ENCODE measurements at regions not wholly inside any gene's neighbourhood (a gene's known extent, or its start where the extent isn't known, plus 50 kb on each side); places are given as distances from the start of the nearest gene placed in this dataset.

- Histone ChIP-seq H3K9me3 (ENCODE audit: control insufficient read depth, insufficient read depth, low read length) (no peaks in the 10 kb centered on the region), H3K4me1 (ENCODE audit: control insufficient read depth, insufficient read depth, low read length) (no peaks in the 10 kb centered on the region), H3K27ac (ENCODE audit: low read length) (no peak overlapping the region), H3K4me3 (ENCODE audit: low read length) (no peak overlapping the region), H3K36me3 (ENCODE audit: control insufficient read depth, insufficient read depth, low read length) (no peaks in the 10 kb centered on the region), H3K27me3 (ENCODE audit: control insufficient read depth, insufficient read depth, low read length) (no peaks in the 10 kb centered on the region)
- WGBS (ENCODE audit: insufficient coverage, insufficient read length) = no CpG with 5 or more reads among the region's 1 CpG
- no peak for DNase-seq (ENCODE audit: low read depth, low spot score)
These were observed 330.0 kb downstream of the DDX10 start for GRCh38 chr11:108994887-108995286.

- no peak for DNase-seq (ENCODE audit: low read depth, low spot score)
- Histone ChIP-seq H3K4me1 (ENCODE audit: control insufficient read depth, insufficient read depth, low read length) (no peaks in the 10 kb centered on the region), H3K4me3 (ENCODE audit: low read length) (no peak overlapping the region), H3K36me3 (ENCODE audit: control insufficient read depth, insufficient read depth, low read length) (no peaks in the 10 kb centered on the region), H3K27ac (ENCODE audit: low read length) (no peak overlapping the region), H3K9me3 (ENCODE audit: control insufficient read depth, insufficient read depth, low read length) (no peaks in the 10 kb centered on the region), H3K27me3 (ENCODE audit: control insufficient read depth, insufficient read depth, low read length) (no peaks in the 10 kb centered on the region)
These were observed 333.0 kb downstream of the DDX10 start for GRCh38 chr11:108997826-108998225.

- Histone ChIP-seq H3K4me3 (ENCODE audit: low read length) (no peak overlapping the region), H3K36me3 (ENCODE audit: control insufficient read depth, insufficient read depth, low read length) (no peaks in the 10 kb centered on the region), H3K9me3 (ENCODE audit: control insufficient read depth, insufficient read depth, low read length) (no peaks in the 10 kb centered on the region), H3K4me1 (ENCODE audit: control insufficient read depth, insufficient read depth, low read length) (no peaks in the 10 kb centered on the region), H3K27ac (ENCODE audit: low read length) (no peak overlapping the region), H3K27me3 (ENCODE audit: control insufficient read depth, insufficient read depth, low read length) (no peaks in the 10 kb centered on the region)
- DNase-seq (ENCODE audit: low read depth, low spot score) = no peak
- WGBS (ENCODE audit: insufficient coverage, insufficient read length) = no CpG with 5 or more reads among the region's 1 CpG
These were observed 335.7 kb downstream of the DDX10 start for GRCh38 chr11:109000531-109000930.

GRCh38 chr11:109001585-109001984 lies 336.7 kb downstream of the DDX10 start:
- Histone ChIP-seq H3K27me3 (ENCODE audit: control insufficient read depth, insufficient read depth, low read length) (no peaks in the 10 kb centered on the region), H3K9me3 (ENCODE audit: control insufficient read depth, insufficient read depth, low read length) (no peaks in the 10 kb centered on the region), H3K27ac (ENCODE audit: low read length) (no peak overlapping the region), H3K36me3 (ENCODE audit: control insufficient read depth, insufficient read depth, low read length) (no peaks in the 10 kb centered on the region), H3K4me1 (ENCODE audit: control insufficient read depth, insufficient read depth, low read length) (no peaks in the 10 kb centered on the region), H3K4me3 (ENCODE audit: low read length) (no peak overlapping the region)
- DNase-seq (ENCODE audit: low read depth, low spot score) = no peak

GRCh38 chr11:109012991-109013390 lies 348.1 kb downstream of the DDX10 start:
- WGBS (ENCODE audit: insufficient coverage, insufficient read length) = no CpG with 5 or more reads among the region's 4 CpGs
- Histone ChIP-seq H3K9me3 (ENCODE audit: control insufficient read depth, insufficient read depth, low read length) (no peaks in the 10 kb centered on the region), H3K27ac (ENCODE audit: low read length) (no peak overlapping the region), H3K27me3 (ENCODE audit: control insufficient read depth, insufficient read depth, low read length) (no peaks in the 10 kb centered on the region), H3K4me1 (ENCODE audit: control insufficient read depth, insufficient read depth, low read length) (no peaks in the 10 kb centered on the region), H3K4me3 (ENCODE audit: low read length) (no peak overlapping the region), H3K36me3 (ENCODE audit: control insufficient read depth, insufficient read depth, low read length) (no peaks in the 10 kb centered on the region)
- DNase-seq (ENCODE audit: low read depth, low spot score) = no peak

- no peaks in the 10 kb centered on the region for H3K9me3 ChIP-seq (ENCODE audit: control insufficient read depth, insufficient read depth, low read length)
- 100% methylated on average over 3 of the region's 5 CpGs for WGBS (ENCODE audit: insufficient coverage, insufficient read length)
These were observed 350.4 kb downstream of the DDX10 start for GRCh38 chr11:109015283-109015682.

GRCh38 chr11:109016724-109017123 lies 351.9 kb downstream of the DDX10 start:
- no peak overlapping the region for H3K27ac ChIP-seq (ENCODE audit: low read length)
- H3K9me3 ChIP-seq (ENCODE audit: control insufficient read depth, insufficient read depth, low read length) = no peaks in the 10 kb centered on the region
- DNase-seq (ENCODE audit: low read depth, low spot score) = no peak
- H3K27me3 ChIP-seq (ENCODE audit: control insufficient read depth, insufficient read depth, low read length) = no peaks in the 10 kb centered on the region
- no CpG with 5 or more reads among the region's 1 CpG for WGBS (ENCODE audit: insufficient coverage, insufficient read length)
- H3K4me3 ChIP-seq (ENCODE audit: low read length) = no peak overlapping the region
- no peaks in the 10 kb centered on the region for H3K36me3 ChIP-seq (ENCODE audit: control insufficient read depth, insufficient read depth, low read length)
- no peaks in the 10 kb centered on the region for H3K4me1 ChIP-seq (ENCODE audit: control insufficient read depth, insufficient read depth, low read length)

More at GRCh38 chr11:109015283-109015682, 350.4 kb downstream of the DDX10 start:
- H3K36me3 ChIP-seq (ENCODE audit: control insufficient read depth, insufficient read depth, low read length) = no peaks in the 10 kb centered on the region
- no peaks in the 10 kb centered on the region for H3K4me1 ChIP-seq (ENCODE audit: control insufficient read depth, insufficient read depth, low read length)
- H3K4me3 ChIP-seq (ENCODE audit: low read length) = no peak overlapping the region
- no peak for DNase-seq (ENCODE audit: low read depth, low spot score)
- no peak overlapping the region for H3K27ac ChIP-seq (ENCODE audit: low read length)
- no peaks in the 10 kb centered on the region for H3K27me3 ChIP-seq (ENCODE audit: control insufficient read depth, insufficient read depth, low read length)

GRCh38 chr11:109017489-109017888 lies 352.6 kb downstream of the DDX10 start:
- Histone ChIP-seq H3K9me3 (ENCODE audit: control insufficient read depth, insufficient read depth, low read length) (no peaks in the 10 kb centered on the region), H3K27ac (ENCODE audit: low read length) (no peak overlapping the region), H3K4me3 (ENCODE audit: low read length) (no peak overlapping the region), H3K36me3 (ENCODE audit: control insufficient read depth, insufficient read depth, low read length) (no peaks in the 10 kb centered on the region), H3K27me3 (ENCODE audit: control insufficient read depth, insufficient read depth, low read length) (no peaks in the 10 kb centered on the region), H3K4me1 (ENCODE audit: control insufficient read depth, insufficient read depth, low read length) (no peaks in the 10 kb centered on the region)
- no peak for DNase-seq (ENCODE audit: low read depth, low spot score)
- WGBS (ENCODE audit: insufficient coverage, insufficient read length) = no CpG with 5 or more reads among the region's 6 CpGs

GRCh38 chr11:109018639-109019038 lies 353.8 kb downstream of the DDX10 start:
- no peaks in the 10 kb centered on the region for H3K36me3 ChIP-seq (ENCODE audit: control insufficient read depth, insufficient read depth, low read length)
- no peaks in the 10 kb centered on the region for H3K27me3 ChIP-seq (ENCODE audit: control insufficient read depth, insufficient read depth, low read length)
- no CpG with 5 or more reads among the region's 3 CpGs for WGBS (ENCODE audit: insufficient coverage, insufficient read length)

GRCh38 chr11:109019342-109019936 lies 354.6 kb downstream of the DDX10 start:
- no CpG with 5 or more reads among the region's 7 CpGs for WGBS (ENCODE audit: insufficient coverage, insufficient read length)
- no peaks in the 10 kb centered on the region for H3K9me3 ChIP-seq (ENCODE audit: control insufficient read depth, insufficient read depth, low read length)
- no peaks in the 10 kb centered on the region for H3K27me3 ChIP-seq (ENCODE audit: control insufficient read depth, insufficient read depth, low read length)
- H3K36me3 ChIP-seq (ENCODE audit: control insufficient read depth, insufficient read depth, low read length) = no peaks in the 10 kb centered on the region
- no peak overlapping the region for H3K27ac ChIP-seq (ENCODE audit: low read length)
- DNase-seq (ENCODE audit: low read depth, low spot score) = no peak
- no peak overlapping the region for H3K4me3 ChIP-seq (ENCODE audit: low read length)
- no peaks in the 10 kb centered on the region for H3K4me1 ChIP-seq (ENCODE audit: control insufficient read depth, insufficient read depth, low read length)

More at GRCh38 chr11:109018639-109019038, 353.8 kb downstream of the DDX10 start:
- H3K9me3 ChIP-seq (ENCODE audit: control insufficient read depth, insufficient read depth, low read length) = no peaks in the 10 kb centered on the region
- H3K27ac ChIP-seq (ENCODE audit: low read length) = no peak overlapping the region
- DNase-seq (ENCODE audit: low read depth, low spot score) = no peak
- no peak overlapping the region for H3K4me3 ChIP-seq (ENCODE audit: low read length)
- H3K4me1 ChIP-seq (ENCODE audit: control insufficient read depth, insufficient read depth, low read length) = no peaks in the 10 kb centered on the region

- no peak for DNase-seq (ENCODE audit: low read depth, low spot score)
- Histone ChIP-seq H3K4me1 (ENCODE audit: control insufficient read depth, insufficient read depth, low read length) (no peaks in the 10 kb centered on the region), H3K4me3 (ENCODE audit: low read length) (no peak overlapping the region), H3K27me3 (ENCODE audit: control insufficient read depth, insufficient read depth, low read length) (no peaks in the 10 kb centered on the region), H3K9me3 (ENCODE audit: control insufficient read depth, insufficient read depth, low read length) (no peaks in the 10 kb centered on the region), H3K27ac (ENCODE audit: low read length) (no peak overlapping the region), H3K36me3 (ENCODE audit: control insufficient read depth, insufficient read depth, low read length) (no peaks in the 10 kb centered on the region)
- WGBS (ENCODE audit: insufficient coverage, insufficient read length) = no CpG with 5 or more reads among the region's 2 CpGs
These were observed 358.2 kb downstream of the DDX10 start for GRCh38 chr11:109023036-109023435.

All from iPS DF 6.9 (cell line).